HuH-7 (cell line): ENCODE measurements at regions not wholly inside any gene's neighbourhood (a gene's known extent, or its start where the extent isn't known, plus 50 kb on each side); places are given as distances from the start of the nearest gene placed in this dataset.
"Not testable (repeated sequence)": the region's sequence is repeated elsewhere in the genome, so short reads cannot be mapped to it uniquely, and the experiment has no call there.

ENCODE experiments used
- DNase-seq: peaks from one replicate; pipeline ENCODE4 v3.0.0; 2011; ENCODE audit warnings: low spot score

DNA sequence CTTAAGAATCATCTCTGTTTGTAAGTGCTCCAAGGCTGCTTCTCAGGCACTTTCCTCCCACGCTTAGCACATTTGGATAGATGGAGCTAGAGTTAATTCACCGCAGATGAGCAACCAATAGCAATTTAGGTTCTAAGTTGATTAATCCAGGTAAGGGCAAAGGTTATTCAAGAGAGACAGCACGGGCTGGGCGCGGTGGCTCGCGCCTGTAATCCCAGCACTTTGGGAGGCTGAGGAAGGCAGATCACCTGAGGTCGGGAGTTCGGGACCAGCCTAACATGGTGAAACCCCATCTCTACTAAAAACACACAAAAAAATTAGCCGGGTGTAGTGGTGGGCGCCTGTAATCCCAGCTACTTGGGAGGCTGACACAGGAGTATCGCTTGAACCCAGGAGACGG lies 54.5 kb upstream of the UNC13C start:
- not testable (repeated sequence) for DNase-seq

DNA sequence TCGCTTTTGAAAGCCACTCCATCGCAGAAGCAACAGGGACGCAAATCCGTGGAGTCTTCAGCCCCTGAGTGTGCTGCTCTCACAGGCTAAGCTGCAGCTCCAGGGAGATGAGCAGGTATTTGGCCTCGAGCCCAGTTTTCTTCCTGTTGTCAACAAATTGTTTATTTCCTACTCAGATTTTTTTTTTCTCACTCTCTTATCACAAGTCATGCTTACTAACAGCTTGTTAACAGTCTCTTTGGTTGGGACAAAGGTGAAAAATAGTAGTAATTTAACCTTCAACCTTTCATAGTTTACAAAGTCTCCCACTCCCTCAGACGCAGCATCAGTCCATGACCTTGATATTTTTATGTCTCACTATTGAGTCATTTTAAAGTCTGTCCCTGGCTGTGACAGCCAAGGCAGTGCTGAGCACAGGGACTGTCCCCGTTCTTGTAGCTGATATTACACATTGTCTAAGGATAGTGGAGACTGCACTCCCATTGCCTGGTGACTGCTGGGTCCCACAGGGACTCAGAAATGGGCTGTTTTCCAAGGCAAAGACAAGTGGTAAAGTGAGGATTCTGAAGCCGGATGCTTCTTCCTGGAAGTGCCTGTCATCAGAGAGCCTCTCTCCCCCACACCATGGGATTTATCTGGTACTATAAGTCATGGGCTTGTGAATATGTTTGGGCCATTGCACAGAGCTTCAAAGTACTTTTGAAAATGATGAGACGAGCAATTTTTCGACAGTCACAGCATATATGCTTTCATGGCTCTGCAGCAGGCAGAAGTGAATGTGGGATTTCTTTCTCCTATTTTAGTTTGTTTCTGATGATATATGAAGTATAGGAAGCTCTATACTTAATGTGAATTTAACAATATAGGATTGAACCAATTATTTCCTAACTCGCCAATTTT lies 59.8 kb upstream of the UNC13C start:
- peak; percentile 36 for DNase-seq

DNA sequence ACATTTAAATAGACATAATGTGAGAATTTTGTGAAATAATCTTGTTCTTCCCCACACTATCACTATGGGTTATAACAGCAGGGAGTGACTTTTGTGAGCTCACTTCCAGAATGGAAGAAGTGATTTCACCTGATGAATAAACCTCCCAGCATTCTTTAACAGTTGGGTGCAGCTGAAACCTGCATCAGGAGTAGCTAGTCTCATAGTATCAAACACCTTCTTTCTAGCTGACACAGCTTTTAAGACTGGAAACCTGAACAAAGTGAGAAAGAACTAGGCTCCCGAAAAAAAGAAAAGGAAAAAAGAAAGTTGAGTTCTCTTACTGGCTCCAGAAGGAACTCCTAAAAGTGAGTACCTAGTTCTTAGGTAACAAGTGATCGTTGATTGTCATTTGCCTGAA lies 61.1 kb upstream of the UNC13C start:
- no peak for DNase-seq

DNA sequence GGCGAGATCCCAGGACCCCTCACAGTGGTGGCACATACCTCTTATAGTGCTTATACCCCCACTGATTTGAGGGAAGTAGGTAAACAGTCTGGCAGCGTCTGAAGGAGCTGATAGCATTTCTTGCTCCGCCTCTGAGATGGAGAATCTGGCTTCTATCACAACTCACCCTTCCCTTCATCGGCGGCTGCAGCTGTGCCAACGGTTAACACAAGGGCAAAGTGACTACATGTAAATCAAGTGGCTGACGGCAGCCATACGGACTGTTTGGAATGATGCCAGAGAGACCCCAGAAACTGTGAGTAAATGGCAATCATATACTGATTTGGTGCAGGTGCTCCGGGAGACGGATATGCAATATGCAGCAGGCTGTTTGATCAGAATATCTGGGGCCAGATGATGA lies 66.8 kb upstream of the UNC13C start:
- DNase-seq: no peak

DNA sequence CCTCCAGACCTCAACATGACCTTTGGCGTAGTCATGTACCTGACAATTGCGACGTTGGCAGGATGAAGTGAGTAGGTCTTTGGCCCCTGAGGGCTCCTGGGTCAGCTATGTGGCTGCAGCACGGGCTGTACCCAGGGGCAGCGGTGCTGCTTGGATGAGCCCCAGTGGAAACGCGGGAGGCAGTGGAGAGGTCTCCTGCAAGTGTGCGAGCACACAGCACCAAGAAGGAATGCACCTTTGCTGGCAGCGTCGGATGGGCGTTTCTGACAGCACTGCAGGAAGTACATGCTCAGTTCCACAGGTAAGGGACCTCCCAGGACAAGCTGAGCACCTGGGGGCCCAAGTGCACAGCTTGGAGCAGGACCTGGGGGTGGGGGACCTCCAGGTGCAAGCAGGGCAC lies 67.4 kb upstream of the UNC13C start:
- DNase-seq: no peak

DNA sequence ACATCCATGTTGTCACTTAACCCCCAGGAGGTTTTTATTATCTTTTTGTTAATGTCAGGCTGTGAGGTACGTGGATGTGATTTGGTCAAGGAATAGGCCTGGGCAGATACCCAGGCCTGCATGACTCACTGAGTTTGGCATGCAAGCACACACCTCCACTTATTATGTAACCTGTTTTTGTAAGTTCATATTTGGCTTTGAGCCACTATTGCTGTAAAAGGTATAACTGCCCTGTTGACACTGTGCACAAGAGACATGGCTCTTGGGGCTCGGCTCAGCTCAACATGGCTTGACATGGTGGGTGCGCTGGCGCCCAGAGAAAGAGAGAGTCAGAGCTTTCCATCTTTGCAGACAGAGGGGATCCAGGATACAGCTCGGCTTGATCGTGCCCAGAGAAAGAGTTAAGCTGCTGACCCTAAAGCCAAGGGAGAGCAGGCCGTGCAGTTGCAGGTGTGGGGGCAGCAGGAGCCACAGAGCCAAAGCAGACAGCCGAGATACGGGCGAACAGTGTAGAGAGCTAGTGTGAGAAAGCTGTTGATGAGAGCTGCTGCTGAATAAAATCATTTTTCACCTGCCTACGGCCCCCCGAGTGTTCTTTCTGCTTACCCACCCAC lies 67.9 kb upstream of the UNC13C start:
- DNase-seq: no peak

DNA sequence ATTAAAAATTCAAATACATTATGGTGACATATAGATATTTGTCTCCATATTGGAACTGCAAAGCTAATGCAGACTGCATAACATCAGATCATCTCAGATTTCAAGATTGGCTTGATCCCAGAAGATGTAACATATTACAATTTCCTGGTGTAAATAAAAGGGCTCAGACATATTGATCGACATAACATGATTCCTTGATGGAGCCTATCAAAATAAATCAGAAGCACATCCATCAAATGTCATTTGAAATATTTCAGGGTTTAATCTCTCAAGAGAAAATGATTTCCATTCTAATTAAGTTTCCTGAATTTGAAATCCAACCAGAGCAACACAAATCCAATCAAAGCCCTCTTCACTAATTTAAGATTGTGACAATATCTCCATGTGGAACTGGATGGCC lies 75.1 kb upstream of the UNC13C start:
- DNase-seq: no peak

DNA sequence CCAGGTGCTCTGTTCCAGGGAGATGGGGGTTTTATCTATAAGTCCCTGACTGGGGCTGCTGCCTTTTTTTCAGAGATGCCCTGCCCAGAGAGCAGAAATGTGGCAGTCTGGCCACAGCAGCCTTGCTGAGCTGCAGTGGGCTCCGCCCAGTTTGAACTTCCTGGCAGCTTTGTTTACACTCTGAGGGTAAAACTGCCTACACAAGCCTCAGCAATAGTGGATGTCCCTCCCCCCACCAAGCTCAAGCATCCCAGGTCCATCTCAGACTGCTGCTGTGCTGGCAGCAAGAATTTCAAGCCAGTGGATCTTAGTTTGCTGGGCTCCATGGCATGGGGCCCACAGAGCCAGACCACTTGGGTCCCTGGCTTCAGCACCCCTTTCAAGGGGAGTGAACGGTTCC lies 84.8 kb upstream of the UNC13C start:
- not testable (repeated sequence) for DNase-seq

DNA sequence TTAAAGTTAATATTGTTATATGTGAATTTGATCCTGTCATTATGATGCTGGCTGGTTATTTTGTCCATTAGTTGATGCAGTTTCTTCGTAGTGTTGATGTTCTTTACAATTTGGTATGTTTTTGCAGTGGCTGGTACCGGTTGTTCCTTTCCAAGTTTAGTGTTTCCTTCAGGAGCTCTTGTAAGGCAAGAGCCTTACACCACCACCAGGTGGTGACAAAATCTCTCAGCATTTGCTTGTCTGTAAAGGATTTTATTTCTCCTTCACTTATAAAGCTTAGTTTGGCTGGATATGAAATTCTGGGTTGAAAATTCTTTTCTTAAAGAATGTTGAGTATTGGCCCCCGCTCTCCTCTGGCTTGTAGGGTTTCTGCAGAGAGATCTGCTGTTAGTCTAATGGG lies 86.4 kb upstream of the UNC13C start:
- not testable (repeated sequence) for DNase-seq

DNA sequence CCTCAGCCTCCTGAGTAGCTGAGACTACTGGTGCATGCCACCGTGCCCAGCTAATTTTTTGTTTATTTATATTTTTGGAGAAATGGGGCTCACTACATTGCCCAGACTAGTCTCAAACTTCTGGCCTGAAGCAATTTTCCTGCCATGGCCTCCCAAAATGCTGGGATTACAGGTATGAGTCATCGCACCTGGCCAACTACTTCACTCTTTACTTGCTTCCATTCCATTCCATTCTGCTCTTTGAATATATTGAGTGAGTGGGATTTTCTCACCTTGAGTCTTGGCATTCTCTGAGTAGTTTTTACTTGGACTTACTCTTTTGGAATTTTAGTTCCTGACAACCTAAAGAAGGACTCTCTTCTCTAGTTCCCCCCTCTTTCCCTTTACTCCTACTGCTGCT lies 93.8 kb upstream of the UNC13C start:
- no peak for DNase-seq

DNA sequence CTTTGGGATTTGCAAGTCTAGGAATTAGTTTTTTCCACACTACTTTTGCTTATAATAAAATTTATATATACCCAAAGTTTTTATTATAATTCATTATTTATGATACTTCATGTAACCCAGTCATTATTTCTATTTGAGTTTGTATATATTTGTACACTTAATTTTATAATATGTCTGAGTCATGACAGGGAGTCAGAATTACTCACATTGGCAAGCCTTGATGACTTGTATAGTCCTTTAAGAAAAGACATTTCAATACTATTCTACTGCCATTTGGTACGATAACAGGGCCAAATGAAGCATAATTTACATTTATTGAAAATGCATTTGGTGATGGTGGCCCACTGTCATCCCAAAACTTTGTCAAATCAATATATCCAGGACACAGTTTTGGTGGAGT lies 95.9 kb upstream of the UNC13C start:
- DNase-seq: no peak

DNA sequence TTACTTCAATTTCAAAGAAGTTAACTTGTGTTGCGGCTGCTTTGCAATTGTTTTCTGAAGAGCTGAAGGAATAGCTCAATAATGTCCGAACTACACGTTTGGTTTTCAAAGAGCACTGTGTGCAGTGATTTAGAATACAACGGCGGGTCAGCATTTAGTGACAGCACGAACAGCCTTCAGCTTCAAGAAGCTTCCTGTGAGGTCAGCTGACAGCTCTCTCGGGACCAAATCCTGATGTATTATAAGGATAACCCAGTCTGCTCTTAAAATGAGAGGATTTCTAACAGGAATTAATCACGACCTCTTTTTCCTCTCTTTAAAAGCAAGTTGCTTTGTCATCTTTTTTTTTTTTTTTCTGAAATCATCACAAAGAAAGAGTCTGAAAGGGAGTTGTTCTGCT lies 97.9 kb upstream of the UNC13C start:
- DNase-seq: no peak

DNA sequence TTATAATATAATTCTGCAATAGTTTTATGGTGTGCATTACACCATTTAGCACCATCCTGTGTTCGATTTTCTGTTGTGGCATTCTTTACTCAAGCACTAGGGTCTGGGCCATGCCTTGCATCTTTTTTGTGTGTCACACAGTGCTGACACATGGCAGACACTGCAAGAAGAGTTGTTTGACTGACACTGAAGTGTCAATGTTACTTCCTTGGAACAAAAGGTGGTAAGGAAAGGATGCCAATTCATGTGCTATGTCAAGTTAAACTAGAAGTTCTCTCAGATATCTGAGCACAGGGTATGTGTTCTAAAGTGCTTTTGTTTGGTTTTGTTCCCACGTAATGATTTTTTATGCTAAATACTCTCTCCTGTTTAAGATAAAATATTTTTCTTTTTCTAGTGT lies 102.5 kb upstream of the UNC13C start:
- DNase-seq: no peak

DNA sequence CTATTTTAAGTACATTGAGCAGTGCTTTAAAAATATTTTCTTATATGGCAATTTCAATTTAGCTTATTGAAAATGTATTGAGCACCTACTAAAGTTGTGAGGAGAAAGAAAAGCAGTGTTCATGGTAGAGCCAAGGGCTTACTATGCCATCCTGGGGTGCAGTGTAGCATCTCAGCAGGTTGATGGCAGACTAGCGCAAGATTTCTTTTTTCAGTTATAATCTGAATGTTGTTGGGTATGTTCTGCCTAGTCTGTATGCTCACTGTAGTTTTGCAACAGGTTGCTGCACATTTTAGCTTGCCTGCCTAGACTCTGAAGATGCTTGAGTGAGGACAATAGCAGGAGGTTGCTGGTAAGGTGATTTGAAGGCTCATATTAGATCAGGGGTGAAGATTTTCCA lies 103.1 kb upstream of the UNC13C start:
- DNase-seq: no peak

DNA sequence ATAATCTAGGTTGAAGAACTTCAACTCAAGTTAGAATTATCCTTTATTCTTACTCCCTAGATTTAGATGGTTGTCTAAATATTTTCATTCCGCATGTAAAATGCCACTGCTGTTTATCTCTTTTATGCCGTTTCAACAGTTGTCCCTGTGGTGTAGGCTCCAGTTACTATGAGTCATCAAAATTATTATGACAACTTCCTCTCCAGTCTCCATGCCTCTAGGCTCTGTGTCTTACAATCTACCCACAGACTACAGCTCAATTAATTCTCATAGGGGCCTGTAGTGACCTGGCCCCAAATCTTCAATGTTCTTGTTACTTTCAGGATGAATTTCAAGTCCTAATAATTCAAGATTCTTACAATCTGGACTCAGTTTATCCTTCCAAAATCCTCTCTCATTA lies 105.8 kb upstream of the UNC13C start:
- DNase-seq: no peak

DNA sequence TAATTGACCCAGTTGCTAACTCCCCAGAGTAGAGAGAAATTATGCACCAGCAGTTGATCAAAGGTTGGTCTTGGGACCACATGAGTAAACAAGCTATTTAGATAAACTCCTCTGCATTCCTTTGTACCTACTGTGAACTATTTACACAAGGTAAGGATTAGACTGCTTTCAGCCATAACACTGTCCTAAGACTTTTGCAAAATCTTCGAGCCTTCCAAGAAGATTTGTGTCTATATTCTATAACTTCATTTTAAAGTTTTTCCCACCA lies 108.5 kb upstream of the UNC13C start:
- no peak for DNase-seq

DNA sequence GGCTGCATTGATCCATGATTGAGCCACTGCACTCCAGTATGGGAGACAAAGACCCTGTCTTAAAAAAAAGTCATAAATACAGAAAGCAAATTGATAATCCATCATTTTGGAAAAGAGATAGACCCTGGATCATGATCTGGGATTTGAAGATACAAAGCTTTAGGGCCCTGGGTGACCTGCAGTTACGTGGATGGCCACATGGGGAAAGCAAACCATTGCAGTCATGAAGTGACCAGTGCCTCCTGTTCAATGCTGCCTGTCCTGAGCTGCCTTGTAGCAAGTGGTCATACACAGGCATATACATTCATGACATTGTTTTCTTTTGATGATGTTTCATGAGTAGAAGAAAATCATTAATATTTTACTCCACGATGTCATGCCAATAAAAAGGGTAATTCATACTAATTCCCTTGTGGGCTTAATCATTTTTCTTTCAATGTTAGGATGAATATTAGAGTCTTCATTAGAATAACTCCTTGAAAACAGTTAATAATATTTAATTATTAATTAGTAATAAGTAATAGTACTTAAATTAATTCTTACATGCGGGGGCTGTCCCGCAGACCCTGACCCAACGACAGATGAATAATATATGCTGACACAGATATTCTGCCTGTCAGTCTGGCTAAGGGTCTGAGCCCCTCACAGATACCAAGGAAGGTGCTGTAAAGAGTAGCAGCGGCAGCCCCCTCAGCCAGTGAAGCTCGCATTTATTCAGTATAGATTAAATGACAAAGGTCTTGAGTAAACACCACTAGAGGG lies 109.0 kb upstream of the UNC13C start:
- no peak for DNase-seq

DNA sequence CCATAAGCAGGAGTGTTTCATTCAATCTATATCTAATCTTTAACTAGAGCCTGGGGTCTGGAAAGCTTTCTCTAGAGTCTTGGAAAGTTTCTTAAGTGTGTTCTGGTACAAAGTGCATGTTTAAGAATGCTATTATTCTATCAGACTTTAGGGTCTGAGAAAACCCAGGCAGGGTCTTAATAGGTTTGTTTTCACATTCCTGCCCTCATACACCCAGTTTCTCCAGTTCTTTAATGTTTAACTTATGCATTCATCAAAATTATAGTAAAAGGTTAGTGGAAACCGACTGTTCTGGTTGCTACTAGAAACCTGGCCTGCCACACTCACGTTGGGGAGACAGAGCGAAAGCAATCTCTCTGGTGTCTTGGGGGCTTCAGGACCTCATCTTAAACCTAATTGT lies 102.9 kb upstream of the WDR72 start:
- DNase-seq: no peak

DNA sequence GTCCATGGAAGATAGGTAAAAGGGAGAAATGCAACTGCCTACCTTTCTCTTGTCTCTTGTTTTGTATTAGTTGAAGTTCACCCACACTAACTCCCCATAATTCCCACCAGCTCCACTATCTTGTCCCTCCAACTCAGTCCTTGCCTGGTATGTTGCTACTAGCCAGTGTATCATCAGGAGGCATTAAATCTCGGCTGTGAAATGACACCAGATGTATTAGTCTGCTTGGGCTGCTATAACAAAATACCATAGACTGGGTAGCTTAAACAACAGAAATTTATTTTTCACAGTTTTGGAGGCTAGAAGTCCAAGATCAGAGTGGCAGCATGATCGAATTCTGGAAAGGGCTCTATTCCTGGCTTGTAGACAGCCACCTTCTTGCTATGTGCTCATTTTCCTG lies 102.3 kb upstream of the WDR72 start:
- no peak for DNase-seq

DNA sequence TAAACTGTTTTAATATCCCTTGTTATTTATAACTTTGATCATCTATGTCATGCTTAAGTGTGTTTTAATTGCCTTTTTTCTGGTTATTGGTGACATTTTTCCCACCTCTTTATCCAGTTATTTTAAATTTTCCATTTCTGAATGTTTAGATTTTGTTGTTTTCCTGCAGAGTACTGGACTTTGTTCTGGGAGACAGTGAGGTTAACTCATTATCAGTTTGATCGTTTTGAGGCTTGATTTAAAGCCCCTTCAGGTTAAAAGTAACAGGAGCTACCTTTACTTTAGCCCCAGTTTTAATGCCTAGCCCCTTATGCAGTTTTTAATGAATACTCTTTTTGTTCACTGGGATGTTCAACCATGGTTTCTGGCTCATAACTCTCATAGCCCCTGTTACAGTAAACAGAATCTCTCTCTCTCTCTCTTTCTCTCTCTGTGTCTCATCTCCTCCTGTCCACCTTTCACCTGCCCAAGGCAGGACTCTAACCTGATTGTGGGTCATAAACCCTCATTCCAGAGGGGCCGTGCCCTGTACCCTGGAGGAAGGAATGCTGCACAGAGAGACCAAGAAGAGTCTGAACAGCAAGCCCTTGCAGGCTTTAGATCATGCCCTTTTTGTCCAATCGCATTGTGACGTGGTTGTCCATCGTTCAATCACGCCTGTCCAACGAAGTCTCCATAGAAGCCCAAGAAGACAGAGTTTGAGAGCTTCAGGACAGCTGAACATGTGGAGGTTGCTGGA lies 91.8 kb upstream of the WDR72 start:
- no peak for DNase-seq

DNA sequence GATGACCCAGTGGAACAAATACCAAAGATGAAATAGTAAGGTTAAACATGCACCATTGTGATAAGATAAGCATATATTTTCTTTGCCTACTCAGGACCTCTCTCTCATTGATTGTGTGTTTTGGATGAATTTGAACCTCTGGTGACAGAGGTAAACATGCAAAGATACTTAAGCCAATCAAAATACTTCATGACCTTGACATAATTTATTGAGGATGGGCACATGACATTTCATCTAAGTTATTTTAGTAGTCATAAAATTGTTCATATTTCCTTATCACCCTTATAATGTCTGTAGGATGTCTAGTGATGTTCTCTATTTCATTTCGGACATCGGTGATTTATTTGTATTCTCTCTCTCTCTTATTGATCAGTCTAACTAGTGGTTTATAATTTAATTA lies 88.3 kb upstream of the WDR72 start:
- DNase-seq: no peak

DNA sequence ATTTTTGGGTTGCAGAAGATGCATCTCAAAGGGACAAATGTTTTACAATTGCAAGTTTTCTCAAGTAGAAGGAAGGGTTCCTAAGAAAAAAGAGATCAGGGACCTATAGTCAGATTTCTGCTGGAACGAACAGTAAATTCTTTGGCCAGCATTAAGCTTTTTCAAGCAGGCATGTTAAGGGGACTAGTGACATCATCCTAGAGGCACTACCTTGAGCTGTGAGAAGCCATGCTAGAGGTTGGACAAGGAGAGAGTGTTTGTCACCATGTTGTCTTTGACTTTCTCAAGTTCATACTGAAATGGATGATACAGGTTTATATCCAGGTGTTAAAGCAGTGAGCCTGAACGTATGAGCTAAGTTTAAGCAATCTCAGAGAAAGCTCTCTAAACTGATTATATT lies 85.2 kb upstream of the WDR72 start:
- no peak for DNase-seq
